SU-DHL-6 (cell line): ENCODE measurements at regions not wholly inside any gene's neighbourhood (a gene's known extent, or its start where the extent isn't known, plus 50 kb on each side); places are given as distances from the start of the nearest gene placed in this dataset.
"Not testable (repeated sequence)": the region's sequence is repeated elsewhere in the genome, so short reads cannot be mapped to it uniquely, and the experiment has no call there.

Experiments
- H2AFZ ChIP-seq: fragments of 200-600 bp; sonication (generic); 2 replicates; pipeline ENCODE4 v1.6.1; 2014; ENCODE audit warnings: low read depth, mild to moderate bottlenecking, moderate library complexity, mixed read lengths, antibody characterized with exemption, low read length; ENCODE audit not compliant: severe bottlenecking
- H3F3A ChIP-seq: fragments of 200-600 bp; shearing (Covaris generic); 2 replicates; pipeline ENCODE4 v1.6.0; 2016; ENCODE audit warnings: antibody characterized with exemption, mild to moderate bottlenecking; ENCODE audit not compliant: insufficient read depth
- H3K27ac ChIP-seq: fragments of 200-600 bp; sonication (generic); 2 replicates; pipeline ENCODE4 v1.5.1; 2016; ENCODE audit warnings: low read depth, mild to moderate bottlenecking, low read length, moderate library complexity, mixed read lengths
- H3K27me3 ChIP-seq: fragments of 200-600 bp; sonication (generic), shearing (Covaris generic); 2 replicates; pipeline ENCODE4 v1.6.0; 2014; ENCODE audit warnings: mild to moderate bottlenecking, low read length
- H3K36me3 ChIP-seq: fragments of 200-600 bp; sonication (generic); 2 replicates; pipeline ENCODE4 v1.6.1; 2014; ENCODE audit warnings: mild to moderate bottlenecking, low read length, mixed read lengths
- H3K4me2 ChIP-seq: fragments of 300-600, 200-600 bp; shearing (Covaris generic), sonication (generic); 2 replicates; pipeline ENCODE4 v1.6.0; 2014; ENCODE audit warnings: low read length, low read depth, mild to moderate bottlenecking; ENCODE audit not compliant: poor library complexity, severe bottlenecking
- H3K4me3 ChIP-seq: fragments of 200-600 bp; sonication (generic); 2 replicates; pipeline ENCODE4 v1.5.1; 2014; ENCODE audit warnings: antibody characterized with exemption, low read length, mild to moderate bottlenecking, mixed read lengths; ENCODE audit not compliant: insufficient read depth, poor library complexity, severe bottlenecking
- H3K79me2 ChIP-seq: fragments of 200-600 bp; sonication (generic); 2 replicates; pipeline ENCODE4 v1.6.1; 2014; ENCODE audit warnings: mild to moderate bottlenecking, low read length, moderate library complexity; ENCODE audit not compliant: insufficient read depth
- H3K9ac ChIP-seq: fragments of 200-600 bp; sonication (generic); 2 replicates; pipeline ENCODE4 v1.7.0; 2014; ENCODE audit warnings: mild to moderate bottlenecking, low read length
- H3K9me2 ChIP-seq: fragments of 200-600 bp; sonication (generic); replicated peaks from 2 replicates; pipeline ENCODE4 v1.6.1; 2014; ENCODE audit warnings: low read length; ENCODE audit not compliant: insufficient read depth
- H3K9me3 ChIP-seq: fragments of 200-600 bp; sonication (generic); 2 replicates; pipeline ENCODE4 v1.6.1; 2014; ENCODE audit warnings: low read length, mixed read lengths; ENCODE audit not compliant: insufficient read depth
- H4K20me1 ChIP-seq: fragments of 200-600 bp; sonication (generic); 2 replicates; pipeline ENCODE4 v1.6.1; 2014; ENCODE audit warnings: low read depth, mild to moderate bottlenecking, antibody characterized with exemption, low read length, moderate library complexity, mixed read lengths
- CTCF ChIP-seq: fragments of 200-600 bp; sonication (generic); IDR thresholded peaks from one replicate; pipeline ENCODE4 v1.5.1; 2017; ENCODE audit warnings: antibody characterized with exemption, mild to moderate bottlenecking, low read length, moderate library complexity; ENCODE audit not compliant: insufficient read depth, poor library complexity, severe bottlenecking
- EZH2phosphoT487 ChIP-seq: fragments of 200-600 bp; sonication (generic), shearing (Covaris generic); conservative IDR thresholded peaks from 2 replicates; pipeline ENCODE4 v1.6.1; 2018; ENCODE audit warnings: mild to moderate bottlenecking, antibody characterized with exemption, low read length, moderate library complexity, mixed read lengths

DNA sequence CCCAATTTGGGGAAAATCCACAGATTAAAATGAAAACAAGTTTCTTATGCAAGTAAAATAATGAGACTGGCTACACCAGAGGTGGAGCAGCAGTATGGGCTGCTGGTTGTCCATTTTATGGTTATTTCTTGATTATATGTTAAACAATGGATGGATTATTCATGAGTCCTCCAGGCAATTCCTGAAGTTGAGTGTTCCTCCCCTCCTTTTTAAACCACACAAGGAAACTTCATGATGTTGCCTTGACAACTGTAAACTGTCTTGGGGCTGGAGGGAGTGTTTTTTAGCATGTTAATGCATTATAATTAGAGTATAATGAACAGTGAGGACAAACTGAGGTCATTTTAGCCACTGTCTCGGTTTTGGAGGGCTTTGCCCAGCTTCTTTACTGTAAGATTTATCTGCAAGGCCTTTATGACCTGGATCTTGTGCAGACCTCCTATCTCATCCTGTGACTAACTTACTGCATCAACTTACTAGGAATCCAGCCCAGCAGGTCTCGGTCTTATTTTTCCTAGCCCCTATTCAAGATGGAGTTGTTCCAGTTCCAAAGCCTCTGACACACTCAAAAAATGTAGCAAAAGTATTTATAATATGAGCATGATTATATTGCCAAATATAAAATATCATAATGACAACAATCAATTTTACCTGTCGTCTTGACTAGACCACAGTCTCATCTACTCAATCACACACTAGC is 534.0 kb downstream of the TMEM121 start:
- Histone ChIP-seq H4K20me1 (no peaks in the 10 kb centered on the region), H2AFZ (no peak overlapping the region), H3F3A (no peaks in the 10 kb centered on the region), H3K27ac (no peak overlapping the region), H3K79me2 (no peaks in the 10 kb centered on the region), H3K36me3 (no peaks in the 10 kb centered on the region), H3K4me2 (no peak overlapping the region), H3K9me3 (no peaks in the 10 kb centered on the region), H3K9ac (no peak overlapping the region), H3K9me2 (no peaks in the 10 kb centered on the region), H3K27me3 (no peaks in the 10 kb centered on the region), H3K4me3 (no peak overlapping the region)
- no peak for TF ChIP-seq CTCF
- TF ChIP-seq EZH2phosphoT487, result no peak

GRCh38 chr14:106061877-106062500 is 535.6 kb downstream of the TMEM121 start:
- H2AFZ ChIP-seq, H3K27me3 ChIP-seq, H3K9me2 ChIP-seq, H3K27ac ChIP-seq, H3K36me3 ChIP-seq, H3F3A ChIP-seq, H3K9me3 ChIP-seq, H3K4me3 ChIP-seq, H4K20me1 ChIP-seq, H3K79me2 ChIP-seq, H3K4me2 ChIP-seq, H3K9ac ChIP-seq: not testable (repeated sequence)

DNA sequence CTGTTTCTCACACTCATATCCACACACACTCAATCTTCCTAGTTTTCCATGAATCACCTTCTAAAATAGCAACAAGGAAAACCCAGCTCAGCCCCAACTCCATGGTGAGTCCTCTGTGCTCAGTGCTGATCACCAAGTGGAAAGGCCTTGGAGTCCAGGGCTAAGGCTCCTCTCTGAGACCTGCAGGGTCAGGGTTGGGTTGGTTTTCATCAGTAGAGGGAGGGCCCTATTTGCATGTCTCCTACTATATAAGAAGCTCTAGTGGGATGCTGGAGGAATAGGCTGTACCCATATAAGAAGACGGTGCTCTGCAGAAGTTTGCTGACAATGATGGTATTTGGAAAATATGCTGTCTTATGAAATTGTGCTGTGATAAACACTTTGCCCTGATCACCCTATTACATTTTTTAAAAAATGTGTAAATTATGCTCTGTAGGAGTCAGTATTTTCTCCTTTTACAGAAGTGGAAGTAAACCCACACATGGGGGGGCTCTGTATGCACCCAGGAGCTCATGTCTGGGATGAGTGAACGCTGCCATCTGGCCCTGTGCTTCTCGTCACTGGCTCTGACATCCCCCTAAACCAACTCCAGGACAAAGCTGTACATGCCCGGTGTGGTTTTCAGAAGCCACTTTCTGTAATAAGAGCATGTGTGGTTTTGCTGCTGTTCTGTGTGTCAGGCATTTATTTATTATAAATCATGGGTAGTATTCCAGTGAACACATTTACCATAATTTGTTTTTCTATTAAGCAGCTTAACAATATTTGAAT is 536.3 kb downstream of the TMEM121 start:
- no peaks in the 10 kb centered on the region for H3F3A ChIP-seq
- no peaks in the 10 kb centered on the region for H3K79me2 ChIP-seq
- H3K9me2 ChIP-seq, result no peaks in the 10 kb centered on the region
- H3K27me3 ChIP-seq, result no peaks in the 10 kb centered on the region
- H3K4me3 ChIP-seq, result no peak overlapping the region
- H3K9me3 ChIP-seq, result no peaks in the 10 kb centered on the region
- H3K4me2 ChIP-seq, result no peak overlapping the region
- no peak overlapping the region for H2AFZ ChIP-seq
- H3K36me3 ChIP-seq, result no peaks in the 10 kb centered on the region
- H4K20me1 ChIP-seq, result no peaks in the 10 kb centered on the region
- no peak for TF ChIP-seq CTCF
- TF ChIP-seq EZH2phosphoT487, result no peak
- H3K27ac ChIP-seq, result no peak overlapping the region
- no peak overlapping the region for H3K9ac ChIP-seq

DNA sequence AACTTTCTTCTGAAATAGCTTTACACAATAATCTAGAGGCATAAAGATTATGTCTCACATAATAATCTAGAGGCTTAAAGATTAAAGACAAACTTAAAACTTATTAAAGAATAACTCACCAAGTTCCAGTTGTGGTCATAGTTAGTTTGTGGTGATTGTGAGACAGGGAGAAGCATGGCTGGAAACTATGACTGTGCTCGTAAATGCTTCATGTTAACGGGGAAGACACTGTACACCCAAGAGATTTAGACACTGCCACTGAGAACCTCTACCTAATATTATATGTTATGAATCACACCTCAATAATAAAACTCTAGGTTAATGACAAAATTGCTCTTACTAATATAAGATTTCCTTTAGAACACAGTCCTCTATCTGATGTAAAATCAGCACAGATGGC is 541.6 kb downstream of the TMEM121 start:
- Histone ChIP-seq H3K27me3 (no peaks in the 10 kb centered on the region), H3K27ac (no peak overlapping the region), H2AFZ (no peak overlapping the region), H3K4me3 (no peak overlapping the region), H3K9me2 (no peaks in the 10 kb centered on the region), H4K20me1 (no peaks in the 10 kb centered on the region), H3F3A (no peaks in the 10 kb centered on the region), H3K36me3 (no peaks in the 10 kb centered on the region), H3K4me2 (no peak overlapping the region), H3K79me2 (no peaks in the 10 kb centered on the region), H3K9me3 (no peaks in the 10 kb centered on the region), H3K9ac (no peak overlapping the region)
- TF ChIP-seq CTCF, result no peak
- no peak for TF ChIP-seq EZH2phosphoT487
